ENCODE measurements at regions not wholly inside any gene's neighbourhood (a gene's known extent, or its start where the extent isn't known, plus 50 kb on each side); places are given as distances from the start of the nearest gene placed in this dataset.

DNA sequence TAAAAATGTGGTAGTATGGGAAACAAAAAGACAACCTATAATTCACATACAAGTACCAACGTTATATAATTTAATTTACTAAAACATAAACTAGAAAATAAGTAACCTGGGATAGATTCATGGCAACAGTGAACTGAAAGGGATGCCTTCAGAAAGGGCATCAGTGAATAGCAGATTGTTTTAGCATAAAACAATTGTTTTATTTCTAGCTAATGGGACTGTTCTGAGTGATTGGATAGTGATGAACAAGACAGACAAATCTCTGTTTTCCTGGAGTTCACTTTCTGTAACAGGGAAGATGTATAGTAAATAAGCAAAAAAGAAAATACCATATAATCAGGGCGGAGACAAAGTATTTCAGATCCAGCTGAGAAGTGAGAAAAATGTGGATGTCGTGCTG is 379.1 kb upstream of the SPOCK3 start:
- no peak for TF ChIP-seq ZNF274 (IDR thresholded peaks at IDR 0.05; ENCODE audit: low read depth, low read length)
- no peak for TF ChIP-seq SUZ12 (IDR thresholded peaks at IDR 0.05; ENCODE audit: extremely low read depth, insufficient read depth, insufficient read length)
- TF ChIP-seq YY1 (IDR thresholded peaks at IDR 0.05; ENCODE audit: insufficient read depth, insufficient read length) = no peak
